ENCODE measurements at regions not wholly inside any gene's neighbourhood (a gene's known extent, or its start where the extent isn't known, plus 50 kb on each side); places are given as distances from the start of the nearest gene placed in this dataset.
"Not testable (repeated sequence)": the region's sequence is repeated elsewhere in the genome, so short reads cannot be mapped to it uniquely, and the experiment has no call there.

DNA sequence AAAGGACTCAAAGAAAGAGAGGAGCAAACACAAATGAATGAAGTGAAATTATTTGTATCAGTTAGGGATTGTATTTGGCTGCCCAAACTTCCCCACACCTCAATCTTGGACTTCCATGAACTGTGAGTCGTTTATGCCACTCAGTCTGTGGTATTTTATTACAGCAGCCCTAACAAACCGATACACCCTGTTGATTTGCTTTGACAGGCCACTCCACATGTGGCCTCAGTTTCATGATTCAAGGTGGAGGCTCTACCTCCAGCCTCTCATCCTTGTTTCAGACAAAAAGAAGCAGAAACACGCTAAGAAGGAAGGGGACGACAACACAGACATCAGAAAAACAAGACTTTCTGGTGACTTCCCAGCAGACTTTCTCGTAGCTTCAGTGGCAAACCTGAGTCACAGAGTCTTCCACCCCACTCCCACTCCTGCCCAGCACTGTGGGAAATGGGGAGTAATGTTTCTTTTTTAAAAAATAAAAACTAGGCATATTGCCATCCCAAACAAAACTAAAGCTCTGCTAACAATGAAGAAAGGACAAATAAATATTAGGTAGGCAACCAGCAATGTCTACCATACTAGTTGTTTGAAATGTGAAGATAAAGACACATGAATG lies 52.2 kb upstream of the ABCA1 start:
- no peak for DNase-seq

GRCh38 chr9:104981543-104982129 lies 53.7 kb upstream of the ABCA1 start:
- DNase-seq: no peak

DNA sequence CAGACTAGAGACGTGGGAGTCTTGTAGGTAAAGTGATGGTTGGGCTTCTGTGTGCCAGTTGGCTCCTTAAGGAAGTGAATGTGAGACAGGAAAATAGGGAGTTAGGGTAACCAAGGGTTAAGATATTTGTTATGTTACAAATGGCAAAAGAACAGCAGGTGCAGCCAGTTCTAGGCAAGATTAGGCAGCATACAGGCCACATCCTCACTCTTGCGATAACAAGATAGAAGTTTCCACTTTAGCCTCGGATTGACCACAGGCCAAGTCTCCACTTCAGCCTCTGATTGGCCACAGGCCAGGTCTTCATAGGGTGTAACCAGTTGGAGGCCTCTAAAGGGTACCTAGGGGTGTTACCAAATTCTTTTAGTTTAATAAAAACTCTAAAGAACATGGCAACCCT lies 54.6 kb upstream of the ABCA1 start:
- DNase-seq: no peak

- DNase-seq: no peak
Observed at GRCh38 chr9:104983491-104983890, 55.5 kb upstream of the ABCA1 start.

- no peak for DNase-seq
Observed at GRCh38 chr9:104984121-104984520, 56.2 kb upstream of the ABCA1 start.

DNA sequence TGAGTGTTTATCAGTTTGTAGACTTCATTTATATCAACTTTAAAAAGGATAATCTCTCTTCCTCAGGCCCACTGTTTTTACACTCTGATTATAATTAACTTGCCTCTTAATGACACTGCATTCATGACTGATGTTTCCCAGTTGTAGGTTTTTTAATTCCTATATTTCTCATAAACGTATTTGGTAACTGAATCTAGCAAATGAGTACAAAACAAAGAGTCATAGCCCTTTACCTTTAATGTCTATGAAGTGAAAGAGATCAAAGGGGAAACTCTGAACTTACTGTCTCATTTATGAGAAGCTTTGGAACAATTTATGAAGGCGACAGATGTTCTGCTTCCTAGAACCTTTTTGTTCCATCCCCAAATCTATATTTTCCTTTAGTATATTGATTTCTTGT lies 56.6 kb upstream of the ABCA1 start:
- no peak for DNase-seq

DNA sequence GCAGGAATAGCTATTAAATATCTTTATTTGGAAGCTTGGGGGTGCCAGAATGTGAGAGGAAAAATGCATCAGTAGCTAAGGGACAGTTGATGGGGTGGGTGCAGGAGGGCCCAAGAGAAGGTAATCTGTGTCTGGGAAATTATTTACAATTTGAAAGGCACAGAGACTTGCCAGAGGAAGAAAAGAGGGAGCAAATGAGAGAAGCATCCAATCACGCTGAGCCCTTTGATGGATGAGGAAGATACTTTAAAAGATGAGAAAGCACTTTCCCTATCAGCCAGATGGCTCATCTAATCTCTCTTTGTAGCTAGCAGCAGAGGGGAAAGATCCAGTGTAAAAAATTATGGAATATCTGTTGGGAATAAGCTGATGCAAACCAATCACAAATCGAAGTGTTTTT lies 57.0 kb upstream of the ABCA1 start:
- no peak for DNase-seq

GRCh38 chr9:104986096-104986495 lies 58.1 kb upstream of the ABCA1 start:
- DNase-seq: no peak

DNA sequence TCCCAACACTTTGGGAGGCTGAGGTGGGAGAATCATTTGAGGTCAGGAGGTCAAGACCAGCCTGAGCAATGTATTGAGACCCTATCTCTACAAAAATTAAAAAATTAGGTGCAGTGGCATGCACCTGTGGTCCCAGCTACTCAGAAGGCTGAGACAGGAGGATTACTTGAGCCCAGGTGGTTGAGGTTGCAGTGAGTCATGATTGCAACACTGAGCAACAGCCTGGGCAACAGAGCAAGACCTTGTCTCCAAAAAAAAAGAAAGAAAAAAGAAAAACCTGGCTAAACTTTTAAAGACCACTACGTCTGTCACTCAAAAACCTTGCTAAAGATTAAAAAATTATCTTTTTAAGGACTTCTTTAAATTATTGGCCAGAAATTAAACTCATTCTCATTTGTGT lies 59.8 kb upstream of the ABCA1 start:
- DNase-seq: no peak

DNA sequence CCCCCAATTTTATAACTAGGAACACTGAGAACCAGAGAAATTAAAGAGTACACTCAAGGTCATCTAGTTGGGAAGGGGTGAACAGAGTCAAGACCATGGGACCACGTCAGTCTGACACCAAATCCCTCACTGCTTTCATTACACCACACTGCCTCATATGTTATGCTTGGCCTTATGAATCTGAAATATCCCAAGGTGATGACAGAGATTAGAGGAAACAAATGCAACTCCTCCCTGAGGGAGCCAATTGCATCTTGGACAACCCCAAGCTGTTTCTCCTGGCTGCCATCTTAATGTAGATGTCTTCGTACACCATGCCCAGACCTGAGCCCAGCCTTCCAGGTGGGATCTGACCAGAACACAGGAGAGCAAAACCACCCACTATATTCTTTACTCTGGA lies 60.6 kb upstream of the ABCA1 start:
- DNase-seq: no peak

- peak; percentile 80 for DNase-seq
Observed at GRCh38 chr9:104991144-104991953, 63.4 kb upstream of the ABCA1 start.

DNA sequence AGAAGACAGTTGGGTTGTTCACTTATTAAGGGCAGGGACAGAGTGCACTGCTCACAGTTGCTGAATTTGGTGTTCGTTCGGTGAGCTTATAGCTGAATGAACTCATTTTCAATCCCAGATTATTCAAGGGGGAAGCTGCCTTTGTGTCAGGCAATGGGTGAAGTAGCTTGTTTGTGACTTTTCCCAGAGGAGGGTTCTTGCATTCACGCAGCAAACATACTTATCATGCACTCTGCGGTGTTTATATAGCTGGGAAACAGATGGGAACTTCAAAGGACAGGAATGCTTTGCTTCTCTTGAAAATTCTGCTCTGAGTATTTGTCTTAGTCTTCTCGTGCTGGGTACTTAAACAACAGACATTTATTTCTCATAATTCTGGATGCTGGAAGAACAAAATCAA lies 64.7 kb upstream of the ABCA1 start:
- no peak for DNase-seq

- DNase-seq: no peak
Observed at GRCh38 chr9:104993291-104993963, 65.5 kb upstream of the ABCA1 start.

GRCh38 chr9:104997536-104997935 lies 69.6 kb upstream of the ABCA1 start:
- no peak for DNase-seq

DNA sequence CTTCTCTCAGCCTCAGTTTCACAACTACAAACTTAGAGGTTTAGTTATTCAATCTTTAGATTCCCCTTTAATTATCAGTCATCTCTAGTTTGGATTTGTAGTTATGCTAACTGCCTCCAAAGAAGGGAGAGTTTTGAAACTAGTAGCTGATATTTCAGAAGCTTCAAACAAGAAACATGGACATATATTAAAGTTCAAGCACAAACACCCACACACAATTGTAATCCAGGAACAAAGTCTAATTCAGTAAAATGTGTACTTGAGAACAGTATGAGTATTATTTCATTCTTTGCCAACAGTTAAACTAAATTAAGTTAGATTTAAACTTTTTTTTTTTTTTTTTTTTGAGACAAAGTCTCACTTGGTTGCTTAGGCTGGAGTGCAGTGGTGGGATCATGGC lies 71.2 kb upstream of the ABCA1 start:
- no peak for DNase-seq

- not testable (repeated sequence) for DNase-seq
Observed at GRCh38 chr9:105000529-105000928, 72.6 kb upstream of the ABCA1 start.

DNA sequence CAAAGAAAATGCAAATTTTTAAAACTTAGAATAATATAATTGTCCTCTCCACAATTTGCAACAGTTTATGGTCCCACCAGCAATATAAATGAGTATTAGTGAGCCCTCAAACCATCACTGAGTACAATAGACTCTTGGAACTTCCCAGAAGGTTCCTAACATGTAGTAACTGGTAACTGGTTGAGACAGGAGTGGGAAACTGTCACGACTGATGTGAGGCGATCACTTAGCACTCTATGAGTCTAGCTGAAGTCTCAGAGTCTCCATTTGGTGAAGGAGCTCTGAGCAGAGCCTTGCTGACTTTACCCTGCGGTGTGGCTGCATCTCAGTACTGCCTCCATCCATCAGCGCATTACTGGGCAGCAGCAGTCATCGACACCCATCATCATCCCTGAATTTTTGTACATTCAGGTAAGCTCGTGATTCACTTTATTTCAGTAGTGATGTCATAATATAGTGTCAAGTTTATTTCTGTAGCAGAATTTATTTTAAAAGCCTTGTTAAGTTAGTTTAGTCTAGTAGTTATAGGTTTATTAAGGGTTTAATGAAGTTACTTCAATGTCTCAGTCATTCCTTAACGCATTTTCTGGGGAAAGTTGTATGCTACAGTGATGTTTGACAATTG lies 76.6 kb upstream of the ABCA1 start:
- DNase-seq: no peak

DNA sequence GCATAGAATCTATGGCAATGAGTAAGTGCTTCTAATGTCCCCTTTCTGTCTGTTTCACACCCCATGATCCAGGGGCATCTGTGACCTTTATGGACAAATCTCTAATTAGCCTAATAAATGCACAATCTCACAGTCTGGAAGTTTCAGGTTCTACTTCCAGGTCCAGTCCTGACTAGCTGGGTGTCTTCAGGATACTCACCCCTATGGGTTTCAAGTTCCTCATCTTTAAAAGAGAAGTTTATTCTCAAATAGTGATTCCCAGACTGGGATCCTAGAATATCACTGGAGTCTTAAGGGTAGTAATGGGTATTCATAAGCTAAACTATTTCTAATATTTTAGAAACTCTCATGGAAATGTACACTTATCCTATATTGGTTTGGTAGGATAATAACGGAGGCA lies 77.2 kb upstream of the ABCA1 start:
- no peak for DNase-seq

DNA sequence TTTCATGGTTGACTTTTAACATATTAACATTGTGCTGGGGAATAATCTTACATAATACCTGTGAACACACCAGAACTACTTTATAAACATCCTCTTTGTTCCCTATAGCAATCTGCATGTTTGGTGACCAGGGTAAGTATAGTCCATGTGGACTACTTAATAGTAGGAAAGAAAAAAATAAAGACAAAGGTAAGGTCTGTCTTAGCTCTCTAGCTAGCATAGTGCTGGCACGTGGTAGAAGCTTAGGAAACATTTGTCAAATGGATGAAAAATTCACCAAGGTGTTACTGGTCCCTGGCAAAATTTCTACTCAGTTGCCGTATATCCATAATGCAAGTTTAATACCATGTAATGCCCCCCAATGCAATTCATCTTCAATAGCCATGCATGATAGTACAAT lies 78.6 kb upstream of the ABCA1 start:
- peak; percentile 35 for DNase-seq

GRCh38 chr9:105007143-105007542 lies 79.2 kb upstream of the ABCA1 start:
- DNase-seq: peak; percentile 35

DNA sequence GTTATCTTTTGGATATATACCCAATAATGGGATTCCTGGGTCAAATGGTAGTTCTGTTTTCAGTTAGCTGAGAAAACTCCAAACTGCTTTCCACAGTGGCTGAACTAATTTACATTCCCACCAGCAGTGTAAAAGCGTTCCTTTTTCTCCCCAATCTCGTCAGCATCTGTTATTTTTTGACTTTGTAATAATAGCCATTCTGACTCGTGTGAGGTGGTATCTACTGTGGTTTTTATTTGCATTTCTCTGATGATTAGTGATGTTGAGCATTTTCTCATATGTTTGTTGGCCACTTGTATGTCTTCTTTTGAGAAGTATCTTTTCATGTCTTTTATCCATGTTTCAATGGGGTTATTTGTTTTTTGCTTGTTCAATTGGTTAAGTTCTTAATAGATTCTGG lies 82.1 kb upstream of the ABCA1 start:
- DNase-seq: not testable (repeated sequence)

DNA sequence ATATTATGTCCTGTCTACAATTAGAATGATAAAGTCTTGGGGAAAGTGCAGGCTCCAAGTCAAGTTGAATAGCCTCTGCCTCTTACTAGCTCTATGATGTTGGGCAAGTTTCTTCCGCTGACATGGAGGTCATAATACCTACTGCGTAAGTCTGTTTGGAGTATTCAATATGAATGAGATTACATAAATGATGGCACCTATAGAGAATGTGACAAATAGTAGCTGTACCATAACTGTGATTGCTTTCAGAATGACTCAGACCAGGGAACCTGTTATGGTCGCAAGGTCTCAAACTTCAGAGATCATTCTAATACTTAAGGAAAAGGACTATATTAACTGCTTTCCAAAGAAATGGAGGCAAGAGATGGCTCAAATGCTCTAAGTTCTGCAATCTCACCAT lies 94.0 kb upstream of the ABCA1 start:
- DNase-seq: no peak

GRCh38 chr9:105022545-105022944 lies 94.6 kb upstream of the ABCA1 start:
- DNase-seq: not testable (repeated sequence)
